CD14-positive monocyte (primary cell): ENCODE measurements at regions not wholly inside any gene's neighbourhood (a gene's known extent, or its start where the extent isn't known, plus 50 kb on each side); places are given as distances from the start of the nearest gene placed in this dataset.

Experiments used
- DNase-seq, 3 donors: peaks; one replicate each; pipeline ENCODE4 v3.0.0-alpha.2; 2011 to 2022
- H2AFZ ChIP-seq: 2 replicates; pipeline ENCODE4 v1.6.0; 2012; ENCODE audit warnings: mild to moderate bottlenecking, low read depth, low read length, inconsistent platforms; ENCODE audit not compliant: insufficient read depth, poor library complexity, severe bottlenecking
- H3K27ac ChIP-seq, 2 donors: 1 replicate in 1 of 2; 2 replicates in 1 of 2; pipeline ENCODE4 v1.5.1; 2012 to 2013; ENCODE audit warnings: low read length in 2 of 2, control low read depth in 1 of 2, inconsistent platforms in 1 of 2, low read depth in 1 of 2, mild to moderate bottlenecking in 1 of 2
- H3K27me3 ChIP-seq, 2 donors: one replicate each; pipeline versions ENCODE4 v1.6.0 to v1.6.1; 2011 to 2013; ENCODE audit warnings: low read length in 2 of 2; ENCODE audit not compliant: control insufficient read depth in 2 of 2, insufficient read depth in 2 of 2
- H3K36me3 ChIP-seq, 2 donors: replicated peaks in 1 of 2; 1 replicate in 1 of 2; 2 replicates in 1 of 2; pipeline versions ENCODE4 v1.5.1 to v1.6.1; 2012 to 2013; ENCODE audit warnings: low read length in 2 of 2, control low read depth in 1 of 2, inconsistent platforms in 1 of 2, mild to moderate bottlenecking in 1 of 2; ENCODE audit not compliant: insufficient read depth in 2 of 2, control insufficient read depth in 1 of 2
- H3K4me1 ChIP-seq, 2 donors: 1 replicate in 1 of 2; 2 replicates in 1 of 2; pipeline versions ENCODE4 v1.5.1 to v1.6.1; 2012 to 2013; ENCODE audit warnings: low read length in 2 of 2, control low read depth in 1 of 2, inconsistent platforms in 1 of 2, mild to moderate bottlenecking in 1 of 2, moderate library complexity in 1 of 2; ENCODE audit not compliant: insufficient read depth in 2 of 2, control insufficient read depth in 1 of 2
- H3K4me2 ChIP-seq: replicated peaks from 2 replicates; pipeline ENCODE3; 2012; ENCODE audit warnings: low read length, moderate library complexity, mild to moderate bottlenecking; ENCODE audit not compliant: poor library complexity, severe bottlenecking; ENCODE audit errors: extremely low read depth
- H3K4me3 ChIP-seq, 3 experiments: fragments of 200-600 bp in 1 of 3; sonication (generic) in 1 of 3; replicated peaks in 1 of 3; 1 replicate in 2 of 3; 2 replicates in 1 of 3; pipeline ENCODE4 v1.5.1; 2011 to 2013; ENCODE audit warnings: low read length in 3 of 3, mild to moderate bottlenecking in 3 of 3, control low read depth in 2 of 3, low read depth in 2 of 3, inconsistent platforms in 1 of 3, moderate library complexity in 1 of 3
- H3K79me2 ChIP-seq: 2 replicates; pipeline ENCODE4 v1.6.0; 2012; ENCODE audit warnings: mild to moderate bottlenecking, control low read depth, inconsistent platforms, low read length, moderate library complexity; ENCODE audit not compliant: insufficient read depth
- H3K9ac ChIP-seq: 2 replicates; pipeline ENCODE4 v1.6.0; 2017; ENCODE audit warnings: low read length, mild to moderate bottlenecking; ENCODE audit not compliant: insufficient read depth, poor library complexity, severe bottlenecking
- H3K9me3 ChIP-seq, 2 donors: replicated peaks in 1 of 2; 1 replicate in 1 of 2; 2 replicates in 1 of 2; pipeline versions ENCODE4 v1.5.1 to v1.6.1; 2012 to 2013; ENCODE audit warnings: low read length in 2 of 2, control low read depth in 1 of 2; ENCODE audit not compliant: control insufficient read depth in 1 of 2, insufficient read depth in 1 of 2
- H4K20me1 ChIP-seq: 2 replicates; pipeline ENCODE4 v1.6.0; 2012; ENCODE audit warnings: mild to moderate bottlenecking, low read length, control low read depth, moderate library complexity; ENCODE audit not compliant: insufficient read depth
- H3K27ac Mint-ChIP-seq, 7 donors: one replicate each; pipeline ENCODE4 v1.8.0; 2020; ENCODE audit warnings: mild to moderate bottlenecking in 7 of 7, mixed read lengths in 7 of 7, moderate library complexity in 6 of 7, inconsistent platforms in 2 of 7
- H3K27me3 Mint-ChIP-seq, 3 donors: one replicate each; pipeline ENCODE4 v1.8.0; 2021 to 2022; ENCODE audit warnings: low read depth in 3 of 3, mild to moderate bottlenecking in 3 of 3, mixed read lengths in 3 of 3, moderate library complexity in 3 of 3, inconsistent platforms in 1 of 3
- H3K36me3 Mint-ChIP-seq, 2 donors: one replicate each; pipeline ENCODE4 v1.8.0; 2020; ENCODE audit warnings: mixed read lengths in 2 of 2, inconsistent platforms in 1 of 2, mild to moderate bottlenecking in 1 of 2
- H3K4me1 Mint-ChIP-seq: one replicate; pipeline ENCODE4 v1.8.0; 2020; ENCODE audit warnings: mild to moderate bottlenecking, mixed read lengths
- H3K4me3 Mint-ChIP-seq, 2 donors: one replicate each; pipeline ENCODE4 v1.8.0; 2020; ENCODE audit warnings: mild to moderate bottlenecking in 2 of 2, mixed read lengths in 2 of 2, moderate library complexity in 1 of 2
- H3K9me3 Mint-ChIP-seq, 7 donors: one replicate each; pipeline ENCODE4 v1.8.0; 2020 to 2022; ENCODE audit warnings: mixed read lengths in 7 of 7, mild to moderate bottlenecking in 6 of 7, moderate library complexity in 6 of 7, inconsistent platforms in 2 of 7
- CTCF ChIP-seq: fragments of 200-600 bp; IDR thresholded peaks from one replicate; pipeline ENCODE4 v1.8.0; 2022; ENCODE audit warnings: antibody characterized with exemption, mild to moderate bottlenecking
- whole genome bisulfite sequencing: methylation state at CpG from one replicate; pipeline ENCODE4 v1.1.5; 2013; ENCODE audit warnings: missing lambda C conversion rate; ENCODE audit not compliant: insufficient coverage; 5-methylcytosine and 5-hydroxymethylcytosine counted together
- intact Hi-C, 2 donors: fragments of 100-400 bp; cut with micrococcal nuclease; formaldehyde crosslinking; loops; one replicate each; pipeline versions ENCODE4 v1.15.0 to v1.15.1; 2023

DNA sequence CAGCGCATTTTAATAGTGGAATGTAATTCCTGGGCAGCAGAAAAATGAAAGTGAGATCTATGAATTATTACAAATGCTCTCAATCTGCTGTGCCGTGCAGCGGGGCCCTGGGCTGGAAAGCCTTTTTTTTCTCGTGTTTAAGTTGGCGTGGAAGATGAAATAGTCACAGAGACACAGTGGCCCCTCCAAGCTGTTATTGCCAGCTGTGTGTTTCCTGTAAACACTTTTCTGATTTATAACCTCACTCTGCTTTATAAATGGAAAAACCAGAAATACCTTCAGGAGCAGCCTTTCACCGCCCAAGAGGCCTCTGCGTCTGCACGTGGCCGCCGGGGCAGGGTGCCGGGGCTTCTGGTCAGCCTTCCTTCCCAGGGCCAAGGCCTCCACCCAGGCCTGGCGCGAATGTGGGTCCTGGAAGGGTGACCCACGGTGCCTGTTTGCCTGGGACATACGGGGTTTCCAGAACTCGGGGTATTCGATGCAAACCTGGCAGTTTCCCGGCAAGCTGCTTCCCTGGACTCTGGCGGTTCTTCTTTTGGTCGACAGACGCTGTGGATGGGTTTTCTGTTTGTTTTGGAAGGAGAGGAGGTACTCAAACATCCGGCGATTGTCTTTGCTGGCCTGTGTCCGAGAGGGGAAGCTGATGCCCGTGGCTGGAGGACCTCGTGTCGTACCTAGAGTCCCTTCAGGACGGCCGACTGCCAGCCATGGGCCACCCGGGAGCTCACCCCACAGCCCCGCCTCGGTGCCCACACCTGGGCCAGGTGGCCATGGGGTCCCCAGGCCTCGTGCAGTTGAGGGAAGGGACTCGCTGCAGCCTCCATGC lies 256.7 kb downstream of the PARP8 start:
- Mint-ChIP-seq H3K9me3 (peaks cover 4 to 20% (median 13%) of the 10 kb centered on the region in 7 donors), H3K4me3 (no peak overlapping the region), H3K27me3 (peaks cover 0 to 11% (median 7%) of the 10 kb centered on the region in 3 donors), H3K27ac (no peak overlapping the region), H3K4me1 (no peaks in the 10 kb centered on the region), H3K36me3 (no peaks in the 10 kb centered on the region)
- H3K27ac ChIP-seq, result no peak overlapping the region
- no peak overlapping the region for H3K4me3 ChIP-seq
- H3K4me2 ChIP-seq, result no peak overlapping the region
- no peaks in the 10 kb centered on the region for H3K36me3 ChIP-seq
- H3K9me3 ChIP-seq, result peaks cover 0 to 21% of the 10 kb centered on the region in 2 donors
- peak; percentile 15 for TF ChIP-seq CTCF
- no peaks in the 10 kb centered on the region for H4K20me1 ChIP-seq
- H3K4me1 ChIP-seq, result no peaks in the 10 kb centered on the region
- DNase-seq, result no peak
- no peak overlapping the region for H3K9ac ChIP-seq
- 93% methylated on average over 27 of the region's 34 CpGs for WGBS
- H3K27me3 ChIP-seq, result no peaks in the 10 kb centered on the region
- intact Hi-C loops, result no loop called here
- H3K79me2 ChIP-seq, result no peaks in the 10 kb centered on the region
- H2AFZ ChIP-seq, result no peak overlapping the region

GRCh38 chr5:50923768-50924494 lies 257.5 kb downstream of the PARP8 start:
- no peak overlapping the region for H3K4me3 Mint-ChIP-seq
- 94% methylated on average over 10 of the region's 18 CpGs for WGBS

More at GRCh38 chr5:50923768-50924494, 257.5 kb downstream of the PARP8 start:
- intact Hi-C loops, result no loop called here
- H3K27me3 ChIP-seq, result no peaks in the 10 kb centered on the region
- H2AFZ ChIP-seq, result no peak overlapping the region
- H3K4me3 ChIP-seq, result no peak overlapping the region
- no peaks in the 10 kb centered on the region for H3K36me3 Mint-ChIP-seq
- no peak overlapping the region for H3K27ac Mint-ChIP-seq
- no peak overlapping the region for H3K9ac ChIP-seq
- no peak overlapping the region for H3K27ac ChIP-seq
- peaks cover 0 to 11% (median 7%) of the 10 kb centered on the region in 3 donors for H3K27me3 Mint-ChIP-seq
- no peaks in the 10 kb centered on the region for H3K79me2 ChIP-seq
- no peaks in the 10 kb centered on the region for H3K36me3 ChIP-seq
- peaks cover 4 to 20% (median 13%) of the 10 kb centered on the region in 7 donors for H3K9me3 Mint-ChIP-seq
- no peaks in the 10 kb centered on the region for H3K4me1 Mint-ChIP-seq
- no peaks in the 10 kb centered on the region for H3K4me1 ChIP-seq
- H4K20me1 ChIP-seq, result no peaks in the 10 kb centered on the region
- TF ChIP-seq CTCF, result no peak
- H3K4me2 ChIP-seq, result no peak overlapping the region
- DNase-seq, result no peak
- H3K9me3 ChIP-seq, result peaks cover 0 to 21% of the 10 kb centered on the region in 2 donors
